Colon (tissue), 2 donors: ENCODE measurements at regions not wholly inside any gene's neighbourhood (a gene's known extent, or its start where the extent isn't known, plus 50 kb on each side); places are given as distances from the start of the nearest gene placed in this dataset.
"Not testable (repeated sequence)": the region's sequence is repeated elsewhere in the genome, so short reads cannot be mapped to it uniquely, and the experiment has no call there.

Experiments used
- FAIRE-seq: peaks from 2 replicates; lab custom pipeline; 2012; peaks lifted over from hg19 to GRCh38; lab: Jason Lieb, UNC
- donor health status: control.
- donor health status: control.

DNA sequence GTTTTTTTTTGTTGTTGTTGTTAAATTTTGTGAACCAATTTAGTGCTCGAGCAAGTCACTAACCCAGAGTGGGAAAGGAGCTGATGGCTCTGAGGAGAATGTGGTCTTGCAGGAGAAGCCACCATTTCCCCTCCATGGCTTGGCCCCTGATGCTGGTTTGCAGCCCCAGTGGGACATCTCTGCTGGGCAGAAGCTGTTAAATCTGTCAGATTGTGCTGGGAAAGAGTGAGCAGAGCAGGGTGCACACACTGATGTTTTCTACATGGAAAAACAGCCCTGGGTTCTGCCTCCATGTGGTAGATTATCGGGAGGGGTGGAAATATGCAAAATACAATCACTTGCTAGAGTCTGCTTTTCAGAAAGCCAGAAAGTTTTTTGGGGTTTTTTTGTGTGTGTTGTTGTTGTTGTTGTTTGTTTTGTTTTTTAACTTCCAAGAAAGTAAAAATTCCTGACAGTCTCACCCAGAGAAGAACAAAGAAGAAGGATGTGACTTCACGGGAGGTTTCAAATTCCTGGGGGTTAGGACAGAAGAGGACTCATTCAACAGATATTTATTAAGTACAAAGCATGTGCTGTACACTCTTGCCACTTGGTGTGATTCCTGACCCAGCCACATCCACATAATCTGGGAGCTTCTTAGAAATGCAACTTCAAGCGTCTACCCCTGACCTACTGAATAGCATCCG lies 133.7 kb downstream of the FOXB1 start:
- no peak for FAIRE-seq

DNA sequence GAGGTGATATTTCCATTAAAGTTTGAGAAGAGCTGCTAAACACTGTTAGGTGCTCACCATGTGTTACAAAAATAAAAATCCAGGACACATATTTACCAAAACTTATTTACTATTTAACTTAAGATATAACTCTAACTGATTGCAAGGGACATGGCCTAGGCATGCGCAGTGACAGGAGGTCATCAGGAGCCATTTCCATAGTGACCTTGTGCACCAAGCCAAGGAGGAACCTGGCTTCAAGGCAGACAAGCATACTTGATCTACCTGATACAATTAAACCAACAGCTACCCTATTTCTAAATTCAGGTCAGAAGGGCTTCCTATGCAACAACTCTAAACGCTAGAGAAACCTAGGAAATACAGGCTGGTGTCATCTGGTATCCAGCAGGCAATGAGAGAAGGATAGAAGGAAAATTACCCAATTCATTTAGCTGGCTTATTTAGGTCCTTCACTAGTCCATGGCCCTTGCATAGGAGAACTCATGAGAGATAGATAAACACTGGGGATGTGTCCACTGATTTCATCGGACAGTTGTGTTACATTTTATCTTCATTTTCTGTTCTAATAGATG lies 134.4 kb downstream of the FOXB1 start:
- no peak for FAIRE-seq

DNA sequence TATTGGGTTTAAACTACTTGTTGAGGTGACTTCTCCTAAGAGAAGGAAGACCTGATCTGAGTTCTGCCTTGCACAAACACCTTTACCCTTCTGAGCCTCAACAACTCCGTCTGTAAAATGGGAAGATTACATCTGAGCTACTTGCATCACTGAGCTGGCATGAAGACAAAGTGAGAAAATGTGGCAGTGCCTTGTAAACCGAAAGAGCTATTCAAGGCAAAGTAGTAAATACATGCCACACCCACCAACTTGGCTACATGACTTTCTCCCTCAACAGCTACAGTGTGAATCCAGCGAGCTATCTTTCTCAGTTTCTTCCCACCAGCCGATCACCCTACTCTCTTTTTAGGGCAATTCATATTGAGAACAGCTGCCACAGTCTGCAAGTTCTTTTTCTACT lies 148.3 kb downstream of the FOXB1 start:
- FAIRE-seq, result no peak

DNA sequence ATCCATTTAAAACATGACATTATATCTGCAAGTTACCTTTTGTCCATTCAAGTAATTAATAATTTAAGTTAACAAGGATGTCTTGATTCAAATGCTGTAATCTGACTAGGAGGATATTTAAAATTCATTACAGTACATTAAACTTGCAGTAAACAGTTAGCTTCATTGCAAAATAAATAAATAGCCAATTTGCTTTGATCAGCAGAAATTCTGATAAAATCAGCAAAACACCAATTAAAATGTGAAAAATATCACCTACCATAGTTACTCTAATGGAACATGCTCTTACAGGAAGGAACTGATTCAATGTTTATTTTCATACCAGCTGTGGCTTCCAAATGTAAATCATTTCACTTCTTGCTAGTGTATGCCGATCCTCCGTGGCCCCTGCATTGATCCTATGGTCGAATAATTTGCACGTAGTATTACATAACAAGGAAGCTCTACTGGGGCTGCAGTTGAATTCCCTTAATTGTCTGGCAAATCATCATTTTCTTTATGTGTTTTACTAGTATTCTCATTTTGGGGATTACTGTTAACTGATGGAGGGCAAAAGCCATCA lies 150.7 kb downstream of the FOXB1 start:
- no peak for FAIRE-seq

DNA sequence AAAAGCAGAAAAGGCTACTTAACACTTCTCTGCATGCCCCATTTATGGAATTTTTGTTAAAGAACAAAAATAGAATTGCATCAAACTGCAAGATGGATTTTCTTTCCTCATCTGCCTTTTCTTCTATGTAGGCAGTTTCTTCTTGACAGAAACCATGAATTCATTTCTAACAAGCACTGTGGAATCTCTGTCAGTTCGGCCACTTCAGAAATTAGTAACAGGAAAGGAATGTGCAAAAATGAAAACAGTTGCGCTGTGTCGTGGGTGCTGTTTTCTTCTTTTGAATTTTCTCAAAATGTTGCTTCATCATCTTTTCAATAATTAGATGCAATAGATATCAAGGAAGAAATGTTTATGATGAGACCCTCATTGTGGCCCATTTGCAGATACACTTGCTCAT lies 151.6 kb downstream of the FOXB1 start:
- FAIRE-seq, result no peak

DNA sequence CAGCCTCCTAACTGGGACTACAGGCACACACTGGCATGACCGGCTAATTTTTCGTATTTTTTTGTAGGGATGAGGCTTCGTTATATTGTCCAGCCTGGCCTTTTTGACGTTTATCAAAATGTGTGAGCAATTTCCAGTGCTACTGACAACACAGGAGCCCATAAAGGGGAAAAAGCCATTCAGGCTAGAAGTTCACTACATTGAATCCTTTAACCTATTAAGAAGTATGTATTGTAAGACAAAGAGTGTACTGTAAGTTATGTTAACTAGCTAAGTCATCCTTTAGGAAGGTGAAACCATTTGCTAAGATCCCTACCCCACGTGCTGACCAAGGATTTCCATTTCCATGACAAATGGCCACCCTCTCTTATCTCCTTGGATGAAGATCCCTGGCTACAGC lies 156.8 kb downstream of the FOXB1 start:
- no peak for FAIRE-seq

DNA sequence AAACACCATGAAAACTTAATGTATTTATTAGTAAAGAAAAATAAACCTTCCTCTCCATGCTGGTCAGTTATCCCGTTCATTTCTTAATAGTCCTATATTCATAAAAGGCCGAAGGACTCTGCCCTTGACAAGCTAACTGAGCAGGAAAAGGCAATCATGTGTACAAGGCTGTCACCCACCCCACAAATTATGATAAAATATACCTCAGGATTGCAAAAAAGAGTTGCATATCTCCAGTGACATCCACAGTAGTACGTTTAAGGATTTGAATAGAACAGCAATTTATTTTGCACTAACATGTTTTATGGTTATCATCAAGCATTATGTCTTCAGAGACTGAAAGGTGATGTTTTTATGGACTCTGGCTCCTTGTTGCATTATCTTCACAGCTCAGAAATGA lies 157.6 kb downstream of the FOXB1 start:
- no peak for FAIRE-seq

DNA sequence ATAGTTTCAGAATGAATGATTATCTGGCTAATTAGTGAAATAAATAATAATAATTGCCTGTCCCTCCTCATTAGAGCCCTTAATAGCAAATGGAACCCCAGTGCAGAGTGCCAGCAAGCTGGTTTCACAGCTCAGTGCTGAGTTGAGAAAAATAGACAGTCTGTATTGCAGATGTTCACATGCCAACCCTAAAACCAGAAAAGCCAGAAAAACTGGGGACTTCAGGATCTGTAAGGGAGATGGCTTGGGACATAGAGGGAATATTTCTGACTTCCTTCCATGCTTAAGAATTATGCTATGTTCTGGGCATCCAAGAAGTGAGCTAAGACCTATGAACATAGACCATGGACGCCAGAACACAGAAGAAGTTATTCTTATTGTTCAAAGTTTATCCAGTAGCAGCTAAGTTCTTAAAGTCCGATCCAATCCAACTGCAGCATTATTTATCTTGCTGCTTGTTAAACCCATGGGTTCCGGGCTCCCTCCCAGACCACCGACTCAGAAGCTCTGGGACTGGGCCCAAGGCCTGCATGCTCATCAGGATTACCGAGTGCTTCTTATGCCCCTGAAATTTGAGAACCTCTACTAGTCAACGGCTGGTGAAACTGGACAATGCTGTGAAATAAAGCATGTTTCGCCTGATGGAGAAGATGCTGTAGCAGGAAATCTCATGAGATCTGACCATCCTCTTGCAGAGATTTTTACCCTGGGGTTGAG lies 158.3 kb downstream of the FOXB1 start:
- FAIRE-seq, result no peak

DNA sequence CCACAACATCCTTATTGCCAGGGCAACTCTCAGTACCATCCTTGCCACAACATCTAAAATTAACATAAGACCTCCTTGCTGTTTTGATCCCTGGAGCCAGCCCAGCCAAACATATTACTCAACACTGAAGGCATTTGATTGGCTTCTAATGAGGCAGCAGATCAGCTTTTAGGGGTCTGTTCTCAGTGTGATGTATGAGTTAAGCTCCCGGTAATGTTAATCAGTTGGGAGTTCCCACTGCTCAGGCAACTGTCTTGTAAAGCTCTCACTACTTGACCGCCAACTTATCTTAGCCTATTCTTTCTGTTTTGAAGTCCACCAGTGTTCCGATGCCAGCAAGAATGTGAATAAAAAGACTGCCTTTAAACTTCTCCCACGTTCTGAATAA lies 158.9 kb downstream of the FOXB1 start:
- FAIRE-seq, result no peak

DNA sequence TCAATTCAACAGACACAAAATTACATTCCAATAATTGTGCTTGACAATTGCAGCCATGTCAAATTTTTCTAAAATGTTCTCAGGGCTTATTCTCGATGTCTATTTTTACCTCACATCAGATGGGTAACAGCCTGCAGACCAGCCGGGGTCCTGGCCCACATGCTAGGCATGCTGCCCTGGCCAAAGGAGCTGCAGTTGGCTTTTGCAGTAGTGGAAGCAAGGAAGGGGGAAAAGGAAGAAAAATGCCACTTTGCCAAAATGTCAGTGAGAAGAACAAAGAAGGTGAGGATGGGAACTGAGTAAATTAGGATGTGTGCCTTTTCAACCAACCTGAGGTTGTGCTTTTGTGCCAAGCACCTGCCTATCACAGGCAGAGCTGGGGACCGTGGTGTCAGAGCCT lies 161.0 kb downstream of the FOXB1 start:
- FAIRE-seq, result no peak

DNA sequence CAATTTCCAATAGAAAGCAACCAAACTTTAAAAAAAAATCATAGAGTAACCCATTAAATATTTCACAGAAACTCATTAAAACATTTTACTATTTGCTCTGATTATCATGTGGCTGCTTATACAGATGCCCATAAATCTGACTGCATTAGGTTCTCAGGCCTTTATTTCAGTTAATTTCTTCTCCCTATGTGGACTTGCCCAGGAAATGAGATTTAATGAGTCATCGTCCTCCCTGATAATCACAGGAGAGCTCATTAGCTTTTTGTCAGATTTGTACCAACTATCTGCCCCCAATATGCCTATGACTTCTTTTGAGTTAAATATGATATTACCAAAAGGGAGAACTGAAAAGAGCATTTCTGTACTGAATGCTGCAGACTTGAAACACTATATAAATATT lies 168.0 kb downstream of the FOXB1 start:
- FAIRE-seq, result no peak

DNA sequence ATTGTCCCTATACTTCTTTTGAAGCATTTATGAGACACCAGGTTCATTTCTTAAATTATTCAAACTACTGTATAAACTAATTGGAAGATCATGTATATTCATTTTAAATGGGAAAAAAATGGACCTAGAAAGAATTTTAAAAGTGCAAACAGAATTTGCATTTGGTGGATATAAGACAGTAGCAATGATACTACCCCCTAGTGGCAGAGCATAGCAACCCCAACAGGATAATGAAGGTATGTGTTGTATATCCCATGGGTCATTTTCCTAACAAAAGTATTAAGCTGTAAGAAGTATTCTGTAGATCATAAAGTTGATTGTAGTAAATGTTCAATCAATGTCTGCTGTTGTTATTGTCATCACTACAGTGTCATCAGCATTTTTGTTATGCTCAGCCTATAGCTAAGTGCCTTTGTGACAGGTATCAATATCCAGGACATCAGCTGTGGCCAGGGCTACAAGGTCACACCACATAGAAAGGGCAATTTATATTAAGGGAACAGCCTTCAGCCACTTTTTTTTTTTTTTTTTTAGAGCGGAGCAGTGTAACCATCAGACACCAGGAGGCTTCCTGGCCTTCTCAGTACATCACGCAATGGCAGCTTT lies 175.8 kb downstream of the FOXB1 start:
- peak; percentile 49 for FAIRE-seq

DNA sequence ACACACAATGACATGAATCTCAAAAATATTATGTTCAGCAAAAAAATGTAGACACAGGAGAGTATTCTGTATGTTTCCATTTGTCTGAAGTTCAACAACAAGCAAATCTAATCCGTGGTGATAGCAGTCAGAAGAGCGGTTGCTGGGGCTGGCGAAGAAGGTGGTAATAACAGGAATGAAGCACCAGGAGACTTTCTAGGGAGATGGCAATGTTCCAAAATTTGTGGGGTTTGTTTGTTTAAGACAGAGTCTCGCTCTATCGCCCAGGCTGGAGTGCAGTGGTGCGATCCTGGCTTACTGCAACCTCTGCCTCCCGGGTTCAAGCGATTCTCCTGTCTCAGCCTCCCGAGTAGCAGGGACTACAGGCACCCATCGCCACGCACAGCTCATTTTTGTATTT lies 177.8 kb downstream of the FOXB1 start:
- not testable (repeated sequence) for FAIRE-seq

DNA sequence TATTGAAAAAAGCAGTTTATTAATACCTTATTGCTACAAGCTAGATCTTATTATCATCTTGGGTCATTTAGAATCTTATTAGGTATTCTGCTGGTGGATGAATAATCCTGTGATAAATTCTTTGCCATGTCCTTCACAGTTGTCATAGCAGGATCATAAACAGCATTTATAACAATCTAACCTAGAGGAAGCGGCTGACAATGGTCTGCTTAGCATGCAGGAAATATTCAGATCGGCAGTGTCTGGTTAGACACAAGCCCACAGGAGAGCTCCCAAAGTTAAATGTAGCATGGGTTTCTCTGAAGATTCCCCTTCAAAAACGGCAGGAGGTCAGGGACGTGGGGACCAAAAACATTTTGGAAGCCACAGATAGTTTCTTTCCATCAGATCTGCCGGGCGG lies 179.3 kb downstream of the FOXB1 start:
- FAIRE-seq, result no peak

DNA sequence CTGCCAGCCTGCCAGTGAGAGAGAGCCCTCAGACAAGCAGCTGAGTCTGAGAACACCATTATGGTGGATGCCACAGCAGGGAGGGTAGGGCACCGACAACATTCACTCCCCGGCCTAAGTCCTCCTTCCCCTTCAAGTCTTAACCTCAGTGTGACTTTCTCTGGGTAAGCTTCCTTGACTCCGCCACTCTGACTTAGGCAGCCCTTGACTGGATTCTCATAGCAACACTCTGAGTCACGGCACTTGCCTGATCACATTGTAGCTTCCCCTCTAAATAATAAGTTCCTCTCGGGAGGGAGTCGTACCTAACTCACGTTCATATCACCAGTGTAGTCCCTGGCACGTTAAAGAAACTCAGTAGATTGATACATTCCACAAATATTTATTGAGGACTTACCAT lies 180.5 kb downstream of the FOXB1 start:
- no peak for FAIRE-seq

DNA sequence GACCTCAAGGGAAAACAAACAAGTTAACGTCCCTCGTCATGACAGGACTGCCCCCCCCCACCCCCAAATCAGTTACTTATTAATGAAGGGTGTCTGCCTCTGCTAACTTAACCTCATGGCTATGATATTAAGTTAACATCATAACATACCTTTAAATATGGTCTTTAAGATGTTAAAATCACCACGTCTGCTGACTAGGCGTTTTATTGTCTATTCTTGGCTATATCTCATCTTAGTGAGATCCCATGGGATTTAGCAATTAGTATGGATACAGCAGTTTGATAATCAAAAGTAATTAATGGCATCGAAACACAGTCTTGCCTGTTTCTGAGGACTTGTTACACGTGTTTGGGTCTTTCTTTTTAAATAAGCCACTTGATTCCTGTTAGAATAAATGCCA lies 186.9 kb downstream of the FOXB1 start:
- FAIRE-seq, result no peak

DNA sequence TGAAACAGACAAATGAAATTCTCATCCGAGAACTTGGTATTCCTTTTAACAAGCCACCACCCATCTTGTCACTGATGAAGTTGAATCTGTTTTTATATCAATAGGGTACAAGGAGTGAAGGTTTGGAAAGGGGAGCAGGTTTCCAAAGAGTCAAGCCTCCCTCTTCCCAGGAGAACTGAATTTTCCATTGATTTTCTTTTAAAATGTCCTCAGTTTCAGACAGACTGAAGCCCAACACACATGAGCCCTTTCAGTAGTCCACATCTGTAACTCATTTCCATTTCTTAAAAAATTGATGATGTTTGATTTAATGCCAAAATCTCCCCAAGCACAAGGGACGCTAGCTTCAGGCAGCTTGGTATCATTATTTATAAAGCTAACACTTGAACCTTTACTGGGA lies 187.7 kb downstream of the FOXB1 start:
- FAIRE-seq, result no peak

DNA sequence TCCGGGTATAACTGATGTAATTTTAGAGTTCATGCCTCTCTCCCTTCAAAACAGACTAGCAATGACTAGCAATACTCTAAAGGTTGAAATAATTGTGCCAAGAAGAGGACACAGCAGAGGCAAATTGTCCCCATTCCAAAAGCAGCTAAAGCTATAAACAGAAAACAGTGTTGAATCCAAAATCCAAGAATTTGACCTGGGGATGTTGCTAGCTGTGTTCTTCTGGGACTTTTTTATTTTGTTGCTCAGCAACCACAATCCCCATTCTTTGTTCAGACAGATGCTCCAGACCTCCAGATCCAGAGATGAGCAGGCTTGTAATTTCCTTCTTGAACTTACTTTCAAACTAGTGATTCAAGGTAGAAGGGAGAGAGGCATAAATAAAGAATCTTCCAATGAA lies 191.5 kb downstream of the FOXB1 start:
- FAIRE-seq, result no peak

DNA sequence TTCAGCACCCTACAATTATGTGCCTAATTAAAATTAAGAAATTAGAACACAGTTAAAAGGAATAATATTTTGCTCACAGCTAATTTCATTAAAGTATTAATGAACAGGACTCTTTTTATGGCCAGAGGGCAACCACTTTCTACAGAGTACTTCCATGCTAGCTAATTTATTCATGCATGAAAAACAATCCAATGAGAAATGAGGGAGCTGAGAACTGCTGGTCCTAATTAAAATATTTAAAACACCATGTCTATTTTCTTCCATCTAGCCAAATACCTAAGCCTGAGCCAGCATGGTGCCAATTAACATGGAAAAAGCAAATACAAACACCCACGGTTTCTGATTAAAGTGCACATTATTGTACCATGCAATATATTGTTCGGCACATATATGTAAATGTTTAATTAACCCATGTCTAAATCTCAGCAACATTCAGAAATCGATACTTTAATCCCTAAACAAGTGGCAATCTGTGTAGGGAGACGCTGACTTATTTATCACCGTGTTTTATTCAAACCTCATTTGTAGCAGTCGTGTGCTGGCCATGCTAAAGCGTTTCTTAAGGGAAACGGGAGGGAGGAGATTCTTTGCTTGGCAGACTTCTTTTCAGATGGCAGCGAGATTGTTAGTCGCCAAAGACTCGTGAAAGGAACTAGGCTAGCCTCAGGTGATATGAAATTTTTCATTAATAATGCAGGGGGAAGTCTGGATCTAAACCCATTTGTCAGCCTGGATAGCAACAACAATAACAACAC lies 193.5 kb downstream of the ANXA2 start:
- no peak for FAIRE-seq

DNA sequence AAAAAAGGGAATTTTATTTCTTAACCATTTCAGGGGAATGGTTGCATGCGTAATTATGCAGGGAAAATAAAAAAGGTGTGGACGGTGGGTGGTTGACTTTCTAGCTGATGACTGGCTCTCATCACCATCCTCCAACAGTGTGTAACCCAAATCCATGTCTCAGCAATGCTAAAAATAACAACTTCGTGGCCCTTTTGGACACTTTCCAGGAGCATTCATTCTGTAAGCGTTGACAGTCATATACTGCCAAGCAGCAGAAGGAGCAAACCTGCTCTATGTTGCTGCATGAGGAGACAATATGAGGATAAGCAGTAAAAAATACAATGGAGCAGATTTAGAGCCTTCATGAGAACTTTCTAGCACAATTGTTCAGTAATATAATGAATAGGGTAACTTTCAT lies 189.1 kb downstream of the ANXA2 start:
- FAIRE-seq, result no peak

DNA sequence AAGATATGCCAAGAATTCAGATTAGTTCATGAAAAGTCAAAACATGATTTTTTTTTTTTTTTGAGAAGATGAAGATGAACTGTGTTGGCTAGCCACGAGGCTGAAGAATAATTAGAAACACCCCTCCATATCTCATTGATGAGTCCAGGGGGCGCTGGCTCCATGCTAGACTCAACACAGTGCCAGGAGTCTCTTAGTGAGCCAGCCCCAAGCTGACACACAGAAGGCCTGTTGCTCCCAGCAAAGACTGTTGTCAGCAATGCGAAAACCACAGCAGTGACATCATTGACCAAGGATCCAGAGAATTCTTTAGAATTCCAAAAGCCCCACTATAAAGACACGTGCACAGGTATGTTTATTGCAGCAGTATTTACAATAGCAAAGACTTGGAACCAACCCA lies 185.2 kb downstream of the ANXA2 start:
- no peak for FAIRE-seq

DNA sequence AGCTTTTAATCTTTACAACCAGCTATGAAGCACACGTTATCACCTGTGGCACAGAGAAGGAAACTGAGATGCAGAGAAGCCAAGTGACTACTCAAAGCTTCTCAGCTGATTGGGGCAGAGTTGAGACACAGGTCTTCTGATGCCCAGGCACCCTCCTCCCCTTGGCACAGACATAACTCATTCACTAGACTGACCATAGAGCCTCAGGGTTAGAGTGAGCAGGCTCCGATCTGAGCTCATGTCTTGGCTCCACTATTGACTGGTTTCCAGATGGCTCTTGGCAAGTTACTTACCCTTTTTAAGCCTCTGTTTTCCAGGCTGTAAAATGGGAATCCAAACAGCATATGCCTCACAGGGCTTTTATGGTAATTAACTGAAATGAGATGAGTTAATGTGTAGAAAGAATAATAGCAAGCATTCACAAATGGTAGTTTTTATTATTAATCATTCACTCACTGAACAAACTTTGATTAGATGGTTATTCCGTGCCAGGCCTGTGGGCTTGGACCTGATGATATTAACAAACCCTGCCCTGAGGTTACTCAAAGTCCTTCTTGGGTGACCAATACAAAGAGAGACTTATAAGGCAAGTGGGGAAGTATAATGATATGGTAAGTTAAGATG lies 184.3 kb downstream of the ANXA2 start:
- FAIRE-seq, result no peak
